ENCODE measurements at regions not wholly inside any gene's neighbourhood (a gene's known extent, or its start where the extent isn't known, plus 50 kb on each side); places are given as distances from the start of the nearest gene placed in this dataset.

- no peak overlapping the region for H2AFZ ChIP-seq (ENCODE audit: low read length)
Observed at GRCh38 chr13:39100996-39101738, 62.9 kb downstream of the NHLRC3 start.

GRCh38 chr13:39102981-39103490 lies 64.8 kb downstream of the NHLRC3 start:
- no peak for TF ChIP-seq CTCF (conservative IDR thresholded peaks at IDR 0.05 in 1 of 2, IDR thresholded peaks at IDR 0.05 in 1 of 2; ENCODE audit: low read depth in 1 of 2, low read length in 2 of 2)
- no peak for TF ChIP-seq EZH2 (IDR thresholded peaks at IDR 0.05; ENCODE audit: low read length, missing control alignments)
- Histone ChIP-seq H3K4me2 (ENCODE audit: extremely low read depth, insufficient read depth, low read length) (no peak overlapping the region), H3K27me3 (ENCODE audit: control insufficient read depth, insufficient read depth, low read length) (no peaks in the 10 kb centered on the region), H3K4me1 (ENCODE audit: control insufficient read depth, extremely low read depth, insufficient read depth, low read length) (no peaks in the 10 kb centered on the region), H3K9me3 (ENCODE audit: control insufficient read depth, insufficient read depth, low read depth, low read length) (no peaks in the 10 kb centered on the region), H3K36me3 (ENCODE audit: control insufficient read depth, insufficient read depth, low read length) (no peaks in the 10 kb centered on the region), H2AFZ (ENCODE audit: low read length) (no peak overlapping the region), H3K79me2 (ENCODE audit: control insufficient read depth, insufficient read depth, low read length) (no peaks in the 10 kb centered on the region), H3K4me3 (replicated peaks in 1 of 4; ENCODE audit: control extremely low read depth in 1 of 4, insufficient read depth in 1 of 4, low read depth in 3 of 4, low read length in 4 of 4) (no peak overlapping the region), H3K27ac (ENCODE audit: insufficient read depth, low read length) (no peak overlapping the region), H3K9ac (ENCODE audit: insufficient read depth, low read length) (no peak overlapping the region), H4K20me1 (ENCODE audit: control insufficient read depth, extremely low read depth, insufficient read depth, low read length) (no peaks in the 10 kb centered on the region)
- no peak for DNase-seq (ENCODE audit: low read depth in 2 of 2)

More at GRCh38 chr13:39100996-39101738, 62.9 kb downstream of the NHLRC3 start:
- no peak for DNase-seq (ENCODE audit: low read depth in 2 of 2)
- no peaks in the 10 kb centered on the region for H3K36me3 ChIP-seq (ENCODE audit: control insufficient read depth, insufficient read depth, low read length)
- TF ChIP-seq CTCF (conservative IDR thresholded peaks at IDR 0.05 in 1 of 2, IDR thresholded peaks at IDR 0.05 in 1 of 2; ENCODE audit: low read depth in 1 of 2, low read length in 2 of 2): no peak
- TF ChIP-seq EZH2 (IDR thresholded peaks at IDR 0.05; ENCODE audit: low read length, missing control alignments): no peak
- H4K20me1 ChIP-seq (ENCODE audit: control insufficient read depth, extremely low read depth, insufficient read depth, low read length): no peaks in the 10 kb centered on the region
- H3K4me3 ChIP-seq (replicated peaks in 1 of 4; ENCODE audit: control extremely low read depth in 1 of 4, insufficient read depth in 1 of 4, low read depth in 3 of 4, low read length in 4 of 4): no peak overlapping the region
- no peaks in the 10 kb centered on the region for H3K9me3 ChIP-seq (ENCODE audit: control insufficient read depth, insufficient read depth, low read depth, low read length)
- H3K4me2 ChIP-seq (ENCODE audit: extremely low read depth, insufficient read depth, low read length): no peak overlapping the region
- H3K27ac ChIP-seq (ENCODE audit: insufficient read depth, low read length): no peak overlapping the region
- H3K4me1 ChIP-seq (ENCODE audit: control insufficient read depth, extremely low read depth, insufficient read depth, low read length): no peaks in the 10 kb centered on the region
- H3K27me3 ChIP-seq (ENCODE audit: control insufficient read depth, insufficient read depth, low read length): no peaks in the 10 kb centered on the region
- H3K79me2 ChIP-seq (ENCODE audit: control insufficient read depth, insufficient read depth, low read length): no peaks in the 10 kb centered on the region
- H3K9ac ChIP-seq (ENCODE audit: insufficient read depth, low read length): no peak overlapping the region

DNA sequence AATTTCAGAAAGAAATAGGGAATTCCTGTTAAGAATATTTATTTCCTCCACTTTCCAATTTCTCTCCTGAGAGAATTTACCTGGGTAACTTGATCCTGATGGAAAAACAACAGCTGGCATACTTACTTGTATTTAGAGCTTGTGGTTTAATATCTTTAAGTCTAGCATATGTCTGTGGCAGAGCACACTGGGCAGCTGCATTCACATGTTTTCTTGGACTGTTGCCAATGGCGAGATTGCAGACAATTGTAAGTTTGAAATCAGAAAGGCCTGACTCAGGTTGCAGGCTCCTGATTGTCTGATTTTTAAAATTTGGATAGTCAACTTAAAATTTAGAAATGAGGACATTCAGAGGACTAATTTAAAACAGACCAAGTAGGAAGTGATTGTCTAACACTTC lies 66.9 kb downstream of the NHLRC3 start:
- Histone ChIP-seq H3K36me3 (ENCODE audit: control insufficient read depth, insufficient read depth, low read length) (no peaks in the 10 kb centered on the region), H2AFZ (ENCODE audit: low read length) (no peak overlapping the region), H3K4me2 (ENCODE audit: extremely low read depth, insufficient read depth, low read length) (no peak overlapping the region), H3K9me3 (ENCODE audit: control insufficient read depth, insufficient read depth, low read depth, low read length) (no peaks in the 10 kb centered on the region), H3K27ac (ENCODE audit: insufficient read depth, low read length) (no peak overlapping the region), H3K27me3 (ENCODE audit: control insufficient read depth, insufficient read depth, low read length) (no peaks in the 10 kb centered on the region), H3K9ac (ENCODE audit: insufficient read depth, low read length) (no peak overlapping the region), H3K4me1 (ENCODE audit: control insufficient read depth, extremely low read depth, insufficient read depth, low read length) (no peaks in the 10 kb centered on the region), H4K20me1 (ENCODE audit: control insufficient read depth, extremely low read depth, insufficient read depth, low read length) (no peaks in the 10 kb centered on the region), H3K4me3 (replicated peaks in 1 of 4; ENCODE audit: control extremely low read depth in 1 of 4, insufficient read depth in 1 of 4, low read depth in 3 of 4, low read length in 4 of 4) (no peak overlapping the region), H3K79me2 (ENCODE audit: control insufficient read depth, insufficient read depth, low read length) (no peaks in the 10 kb centered on the region)
- TF ChIP-seq CTCF (conservative IDR thresholded peaks at IDR 0.05 in 1 of 2, IDR thresholded peaks at IDR 0.05 in 1 of 2; ENCODE audit: low read depth in 1 of 2, low read length in 2 of 2) (no peak), EZH2 (IDR thresholded peaks at IDR 0.05; ENCODE audit: low read length, missing control alignments) (no peak)
- DNase-seq (ENCODE audit: low read depth in 2 of 2): peak in 1 of 2 donors; percentile 7
